ENCODE measurements at regions not wholly inside any gene's neighbourhood (a gene's known extent, or its start where the extent isn't known, plus 50 kb on each side); places are given as distances from the start of the nearest gene placed in this dataset.

- no peak overlapping the region for H3K27ac ChIP-seq (ENCODE audit: insufficient read depth, low read length, poor library complexity, severe bottlenecking)
- H3K9me3 Mint-ChIP-seq = peaks cover 0 to 1% (median 0%) of the 10 kb centered on the region in 7 donors
- no peaks in the 10 kb centered on the region for H3K36me3 ChIP-seq (ENCODE audit: control insufficient read depth, insufficient read depth, low read length)
- no peaks in the 10 kb centered on the region for H3K27me3 ChIP-seq (ENCODE audit: control insufficient read depth, insufficient read depth, low read length)
- no peaks in the 10 kb centered on the region for H3K4me1 ChIP-seq (ENCODE audit: control insufficient read depth, insufficient read depth, low read length, poor library complexity, severe bottlenecking)
- no peak overlapping the region for H3K4me3 Mint-ChIP-seq
- H3K4me1 Mint-ChIP-seq = no peaks in the 10 kb centered on the region
- DNase-seq = no peak
- H3K27ac Mint-ChIP-seq = no peak overlapping the region
- no peaks in the 10 kb centered on the region for H3K36me3 Mint-ChIP-seq
- H3K27me3 Mint-ChIP-seq = peaks cover 4% of the 10 kb centered on the region
- H3K4me3 ChIP-seq (ENCODE audit: low read depth, low read length) = no peak overlapping the region
- no peaks in the 10 kb centered on the region for H3K9me3 ChIP-seq (ENCODE audit: control insufficient read depth in 2 of 2, low read length in 2 of 2)
- no peak for ATAC-seq (ENCODE audit: low read depth in 2 of 2)
These were observed 117.6 kb downstream of the CARTPT start for GRCh38 chr5:71836559-71837112.

GRCh38 chr5:71838286-71838685 is 119.2 kb downstream of the CARTPT start:
- DNase-seq = no peak
- no peaks in the 10 kb centered on the region for H3K4me1 ChIP-seq (ENCODE audit: control insufficient read depth, insufficient read depth, low read length, poor library complexity, severe bottlenecking)
- H3K9me3 ChIP-seq (ENCODE audit: control insufficient read depth in 2 of 2, low read length in 2 of 2) = no peaks in the 10 kb centered on the region
- Mint-ChIP-seq H3K4me3 (no peak overlapping the region), H3K27me3 (peaks cover 9% of the 10 kb centered on the region), H3K36me3 (no peaks in the 10 kb centered on the region), H3K4me1 (no peaks in the 10 kb centered on the region), H3K9me3 (peaks cover 0 to 1% (median 0%) of the 10 kb centered on the region in 7 donors), H3K27ac (no peak overlapping the region)
- no peak for ATAC-seq (ENCODE audit: low read depth in 2 of 2)
- H3K27me3 ChIP-seq (ENCODE audit: control insufficient read depth, insufficient read depth, low read length) = no peaks in the 10 kb centered on the region
- H3K36me3 ChIP-seq (ENCODE audit: control insufficient read depth, insufficient read depth, low read length) = no peaks in the 10 kb centered on the region
- H3K27ac ChIP-seq (ENCODE audit: insufficient read depth, low read length, poor library complexity, severe bottlenecking) = no peak overlapping the region
- no peak overlapping the region for H3K4me3 ChIP-seq (ENCODE audit: low read depth, low read length)

GRCh38 chr5:71839096-71839884 is 120.2 kb downstream of the CARTPT start:
- H3K9me3 Mint-ChIP-seq = no peaks in the 10 kb centered on the region
- no peak overlapping the region for H3K27ac Mint-ChIP-seq
- no peaks in the 10 kb centered on the region for H3K36me3 ChIP-seq (ENCODE audit: control insufficient read depth, insufficient read depth, low read length)
- H3K4me3 Mint-ChIP-seq = no peak overlapping the region
- H3K4me1 Mint-ChIP-seq = no peaks in the 10 kb centered on the region
- H3K27me3 ChIP-seq (ENCODE audit: control insufficient read depth, insufficient read depth, low read length) = no peaks in the 10 kb centered on the region
- no peak overlapping the region for H3K27ac ChIP-seq (ENCODE audit: insufficient read depth, low read length, poor library complexity, severe bottlenecking)
- ATAC-seq (ENCODE audit: low read depth in 2 of 2) (no peak), DNase-seq (no peak)
- no peaks in the 10 kb centered on the region for H3K36me3 Mint-ChIP-seq
- H3K27me3 Mint-ChIP-seq = peaks cover 9% of the 10 kb centered on the region
- no peak overlapping the region for H3K4me3 ChIP-seq (ENCODE audit: low read depth, low read length)
- no peaks in the 10 kb centered on the region for H3K9me3 ChIP-seq (ENCODE audit: control insufficient read depth in 2 of 2, low read length in 2 of 2)
- H3K4me1 ChIP-seq (ENCODE audit: control insufficient read depth, insufficient read depth, low read length, poor library complexity, severe bottlenecking) = no peaks in the 10 kb centered on the region

GRCh38 chr5:71841107-71841506 is 122.0 kb downstream of the CARTPT start:
- no peaks in the 10 kb centered on the region for H3K4me1 Mint-ChIP-seq
- Histone ChIP-seq H3K27me3 (ENCODE audit: control insufficient read depth, insufficient read depth, low read length) (peaks cover 2% of the 10 kb centered on the region), H3K36me3 (ENCODE audit: control insufficient read depth, insufficient read depth, low read length) (no peaks in the 10 kb centered on the region), H3K9me3 (ENCODE audit: control insufficient read depth in 2 of 2, low read length in 2 of 2) (no peaks in the 10 kb centered on the region), H3K4me1 (ENCODE audit: control insufficient read depth, insufficient read depth, low read length, poor library complexity, severe bottlenecking) (no peaks in the 10 kb centered on the region), H3K27ac (ENCODE audit: insufficient read depth, low read length, poor library complexity, severe bottlenecking) (no peak overlapping the region), H3K4me3 (ENCODE audit: low read depth, low read length) (no peak overlapping the region)
- H3K4me3 Mint-ChIP-seq = no peak overlapping the region
- DNase-seq = no peak
- no peaks in the 10 kb centered on the region for H3K36me3 Mint-ChIP-seq
- H3K27me3 Mint-ChIP-seq = peaks cover 9% of the 10 kb centered on the region
- ATAC-seq (ENCODE audit: low read depth in 2 of 2) = no peak
- H3K9me3 Mint-ChIP-seq = no peaks in the 10 kb centered on the region
- H3K27ac Mint-ChIP-seq = no peak overlapping the region

GRCh38 chr5:71843111-71843510 is 124.0 kb downstream of the CARTPT start:
- Histone ChIP-seq H3K4me3 (ENCODE audit: low read depth, low read length) (no peak overlapping the region), H3K9me3 (ENCODE audit: control insufficient read depth in 2 of 2, low read length in 2 of 2) (no peaks in the 10 kb centered on the region), H3K27ac (ENCODE audit: insufficient read depth, low read length, poor library complexity, severe bottlenecking) (no peak overlapping the region), H3K36me3 (ENCODE audit: control insufficient read depth, insufficient read depth, low read length) (no peaks in the 10 kb centered on the region), H3K27me3 (ENCODE audit: control insufficient read depth, insufficient read depth, low read length) (peaks cover 2% of the 10 kb centered on the region), H3K4me1 (ENCODE audit: control insufficient read depth, insufficient read depth, low read length, poor library complexity, severe bottlenecking) (no peaks in the 10 kb centered on the region)
- peaks cover 9% of the 10 kb centered on the region for H3K27me3 Mint-ChIP-seq
- ATAC-seq (ENCODE audit: low read depth in 2 of 2) (no peak), DNase-seq (no peak)
- H3K27ac Mint-ChIP-seq = no peak overlapping the region
- peaks cover 0 to 2% (median 0%) of the 10 kb centered on the region in 7 donors for H3K9me3 Mint-ChIP-seq
- H3K4me3 Mint-ChIP-seq = no peak overlapping the region
- no peaks in the 10 kb centered on the region for H3K4me1 Mint-ChIP-seq
- no peaks in the 10 kb centered on the region for H3K36me3 Mint-ChIP-seq

GRCh38 chr5:71844862-71845261 is 125.8 kb downstream of the CARTPT start:
- H3K27me3 ChIP-seq (ENCODE audit: control insufficient read depth, insufficient read depth, low read length) = peaks cover 2% of the 10 kb centered on the region
- ATAC-seq (ENCODE audit: low read depth in 2 of 2) (no peak), DNase-seq (no peak)
- H3K36me3 ChIP-seq (ENCODE audit: control insufficient read depth, insufficient read depth, low read length) = no peaks in the 10 kb centered on the region
- Mint-ChIP-seq H3K4me1 (no peaks in the 10 kb centered on the region), H3K27ac (no peak overlapping the region), H3K9me3 (peaks cover 0 to 9% (median 7%) of the 10 kb centered on the region in 7 donors), H3K27me3 (peaks cover 6% of the 10 kb centered on the region), H3K36me3 (no peaks in the 10 kb centered on the region), H3K4me3 (no peak overlapping the region)
- H3K4me3 ChIP-seq (ENCODE audit: low read depth, low read length) = no peak overlapping the region
- H3K27ac ChIP-seq (ENCODE audit: insufficient read depth, low read length, poor library complexity, severe bottlenecking) = no peak overlapping the region
- H3K9me3 ChIP-seq (ENCODE audit: control insufficient read depth in 2 of 2, low read length in 2 of 2) = peaks cover 1 to 5% of the 10 kb centered on the region in 2 experiments
- no peaks in the 10 kb centered on the region for H3K4me1 ChIP-seq (ENCODE audit: control insufficient read depth, insufficient read depth, low read length, poor library complexity, severe bottlenecking)

- Mint-ChIP-seq H3K36me3 (no peaks in the 10 kb centered on the region), H3K27ac (no peak overlapping the region), H3K27me3 (peaks cover 5% of the 10 kb centered on the region), H3K9me3 (peaks cover 0 to 22% (median 11%) of the 10 kb centered on the region in 7 donors), H3K4me3 (no peak overlapping the region), H3K4me1 (no peaks in the 10 kb centered on the region)
- ATAC-seq (ENCODE audit: low read depth in 2 of 2) = no peak
- Histone ChIP-seq H3K36me3 (ENCODE audit: control insufficient read depth, insufficient read depth, low read length) (no peaks in the 10 kb centered on the region), H3K4me3 (ENCODE audit: low read depth, low read length) (no peak overlapping the region), H3K27me3 (ENCODE audit: control insufficient read depth, insufficient read depth, low read length) (peaks cover 4% of the 10 kb centered on the region), H3K4me1 (ENCODE audit: control insufficient read depth, insufficient read depth, low read length, poor library complexity, severe bottlenecking) (no peaks in the 10 kb centered on the region), H3K27ac (ENCODE audit: insufficient read depth, low read length, poor library complexity, severe bottlenecking) (no peak overlapping the region), H3K9me3 (ENCODE audit: control insufficient read depth in 2 of 2, low read length in 2 of 2) (peaks cover 0 to 6% of the 10 kb centered on the region in 2 experiments)
- DNase-seq = no peak
These were observed 140.4 kb downstream of the CARTPT start for GRCh38 chr5:71859515-71859914.

- Mint-ChIP-seq H3K4me3 (no peak overlapping the region), H3K27ac (no peak overlapping the region), H3K36me3 (no peaks in the 10 kb centered on the region), H3K4me1 (no peaks in the 10 kb centered on the region), H3K9me3 (peaks cover 0 to 17% (median 11%) of the 10 kb centered on the region in 7 donors), H3K27me3 (peaks cover 5% of the 10 kb centered on the region)
- Histone ChIP-seq H3K4me3 (ENCODE audit: low read depth, low read length) (no peak overlapping the region), H3K27me3 (ENCODE audit: control insufficient read depth, insufficient read depth, low read length) (peaks cover 4% of the 10 kb centered on the region), H3K9me3 (ENCODE audit: control insufficient read depth in 2 of 2, low read length in 2 of 2) (peaks cover 0 to 6% of the 10 kb centered on the region in 2 experiments), H3K27ac (ENCODE audit: insufficient read depth, low read length, poor library complexity, severe bottlenecking) (no peak overlapping the region), H3K36me3 (ENCODE audit: control insufficient read depth, insufficient read depth, low read length) (no peaks in the 10 kb centered on the region), H3K4me1 (ENCODE audit: control insufficient read depth, insufficient read depth, low read length, poor library complexity, severe bottlenecking) (no peaks in the 10 kb centered on the region)
- ATAC-seq (ENCODE audit: low read depth in 2 of 2) = no peak
- no peak for DNase-seq
These were observed 141.0 kb downstream of the CARTPT start for GRCh38 chr5:71860048-71860447.

All from CD4-positive, CD25-positive, alpha-beta regulatory T cell (primary cell).